ENCODE measurements at regions not wholly inside any gene's neighbourhood (a gene's known extent, or its start where the extent isn't known, plus 50 kb on each side); places are given as distances from the start of the nearest gene placed in this dataset.

DNA sequence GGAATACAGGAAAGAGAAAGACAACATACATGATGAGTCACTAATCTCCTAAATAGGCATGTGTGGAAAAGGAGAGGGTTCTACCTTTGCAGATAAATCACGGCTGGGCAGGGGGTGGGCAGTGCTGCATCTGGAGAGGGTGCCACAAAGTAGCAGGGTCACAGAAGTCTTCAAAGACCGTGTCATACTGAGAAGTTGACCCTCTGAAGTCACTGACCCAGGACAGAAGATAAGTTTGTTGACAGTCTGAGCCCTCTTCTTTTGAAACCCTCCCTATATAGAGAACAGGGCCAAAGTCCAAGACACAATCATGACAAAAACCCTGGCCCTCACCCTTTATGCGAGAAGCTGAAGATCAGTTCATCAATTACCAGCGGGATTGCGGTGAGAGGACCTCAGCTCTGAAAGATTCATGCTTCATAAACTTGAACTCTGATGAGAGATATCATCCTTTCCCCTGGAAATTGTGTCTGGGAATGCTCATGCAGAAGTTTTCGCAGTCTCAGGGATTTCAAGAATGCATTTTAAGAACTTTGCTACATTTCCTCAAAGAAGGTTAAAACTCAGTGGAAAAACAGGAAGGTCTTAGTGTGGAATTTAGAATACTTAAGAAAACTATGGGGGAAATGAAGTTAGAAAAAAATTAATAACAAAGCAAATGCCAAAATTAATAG, 129.5 kb downstream of the FAM124B start:
- TF ChIP-seq, protein P1, sequence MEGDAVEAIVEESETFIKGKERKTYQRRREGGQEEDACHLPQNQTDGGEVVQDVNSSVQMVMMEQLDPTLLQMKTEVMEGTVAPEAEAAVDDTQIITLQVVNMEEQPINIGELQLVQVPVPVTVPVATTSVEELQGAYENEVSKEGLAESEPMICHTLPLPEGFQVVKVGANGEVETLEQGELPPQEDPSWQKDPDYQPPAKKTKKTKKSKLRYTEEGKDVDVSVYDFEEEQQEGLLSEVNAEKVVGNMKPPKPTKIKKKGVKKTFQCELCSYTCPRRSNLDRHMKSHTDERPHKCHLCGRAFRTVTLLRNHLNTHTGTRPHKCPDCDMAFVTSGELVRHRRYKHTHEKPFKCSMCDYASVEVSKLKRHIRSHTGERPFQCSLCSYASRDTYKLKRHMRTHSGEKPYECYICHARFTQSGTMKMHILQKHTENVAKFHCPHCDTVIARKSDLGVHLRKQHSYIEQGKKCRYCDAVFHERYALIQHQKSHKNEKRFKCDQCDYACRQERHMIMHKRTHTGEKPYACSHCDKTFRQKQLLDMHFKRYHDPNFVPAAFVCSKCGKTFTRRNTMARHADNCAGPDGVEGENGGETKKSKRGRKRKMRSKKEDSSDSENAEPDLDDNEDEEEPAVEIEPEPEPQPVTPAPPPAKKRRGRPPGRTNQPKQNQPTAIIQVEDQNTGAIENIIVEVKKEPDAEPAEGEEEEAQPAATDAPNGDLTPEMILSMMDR (IDR thresholded peaks at IDR 0.05): no peak
- no peak for TF ChIP-seq POLR2A (IDR thresholded peaks at IDR 0.05)

All from transverse colon (tissue), 3 donors.